HG02852 (cell line): ENCODE measurements at regions not wholly inside any gene's neighbourhood (a gene's known extent, or its start where the extent isn't known, plus 50 kb on each side); places are given as distances from the start of the nearest gene placed in this dataset.
A peak's percentile ranks its signal among the peaks of the same experiment; 100 is the strongest.
"Not testable (repeated sequence)": the region's sequence is repeated elsewhere in the genome, so short reads cannot be mapped to it uniquely, and the experiment has no call there.

Source experiments
- ATAC-seq: cut with Tn5 transposase; IDR thresholded peaks from one replicate; pipeline ENCODE4 v1.9.1; 2021; ENCODE audit warnings: mild to moderate bottlenecking, moderate library complexity; ENCODE audit not compliant: unreplicated experiment

DNA sequence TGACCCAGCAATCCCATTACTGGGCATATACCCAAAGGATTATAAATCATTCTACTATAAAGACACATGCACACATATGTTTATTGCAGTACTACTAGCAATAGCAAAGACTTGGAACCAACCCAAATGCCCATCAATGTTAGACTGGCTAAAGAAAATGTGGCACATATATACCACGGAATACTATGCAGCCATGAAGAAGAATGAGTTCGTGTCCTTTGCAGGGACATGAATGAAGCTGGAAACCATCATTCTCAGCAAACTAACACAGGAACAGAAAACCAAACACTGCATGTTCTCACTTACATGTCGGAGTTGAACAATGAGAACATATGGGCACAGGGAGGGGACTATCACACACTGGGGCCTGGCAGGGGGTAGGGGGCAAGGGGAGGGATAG is 183.0 kb downstream of the HACE1 start:
- ATAC-seq: not testable (repeated sequence)

DNA sequence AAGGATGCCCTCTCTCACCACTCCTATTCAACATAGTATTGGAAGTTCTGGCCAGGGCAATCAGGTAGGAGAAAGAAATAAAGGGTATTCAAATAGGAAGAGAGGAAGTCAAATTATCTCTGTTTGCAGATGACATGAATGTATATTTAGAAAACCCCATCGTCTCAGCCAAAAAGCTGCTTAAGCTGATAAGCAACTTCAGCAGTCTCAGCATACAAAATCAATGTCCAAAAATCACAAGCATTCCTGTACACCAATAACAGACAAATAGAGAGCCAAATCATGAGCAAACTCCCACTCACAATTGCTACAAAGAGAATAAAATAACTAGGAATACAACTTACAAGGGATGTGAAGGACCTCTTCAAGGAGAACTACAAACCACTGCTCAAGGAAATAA is 184.6 kb downstream of the HACE1 start:
- not testable (repeated sequence) for ATAC-seq

DNA sequence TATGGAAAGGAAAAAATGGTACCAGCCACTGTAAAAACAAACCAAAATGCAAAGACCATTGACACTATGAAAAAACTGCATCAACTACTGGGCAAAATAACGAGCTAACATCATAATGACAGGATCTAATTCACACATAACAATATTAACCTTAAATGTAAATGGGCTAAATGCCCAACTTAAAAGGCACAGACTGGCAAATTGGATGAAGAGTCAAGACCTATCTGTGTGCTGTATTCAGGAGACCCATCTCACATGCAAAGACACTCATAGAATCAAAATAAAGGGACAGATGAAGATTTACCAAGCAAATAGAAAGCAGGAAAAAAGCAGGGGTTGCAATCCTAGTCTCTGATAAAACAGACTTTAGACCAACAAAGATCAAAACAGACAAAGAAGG is 186.6 kb downstream of the HACE1 start:
- not testable (repeated sequence) for ATAC-seq

DNA sequence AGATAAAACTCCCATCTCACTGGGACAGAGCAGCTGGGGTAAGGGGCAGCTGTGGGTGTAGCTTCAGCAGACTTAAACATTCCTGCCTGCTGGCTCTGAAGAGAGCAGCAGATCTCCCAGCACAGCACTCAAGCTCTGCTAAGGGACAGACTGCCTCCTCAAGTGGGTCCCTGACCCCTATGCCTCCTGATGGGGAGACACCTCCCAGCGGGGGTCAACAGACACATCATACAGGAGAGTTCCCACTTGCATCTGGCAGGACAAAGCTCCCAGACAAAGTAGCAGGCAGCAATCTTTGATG is 188.2 kb downstream of the HACE1 start:
- not testable (repeated sequence) for ATAC-seq

DNA sequence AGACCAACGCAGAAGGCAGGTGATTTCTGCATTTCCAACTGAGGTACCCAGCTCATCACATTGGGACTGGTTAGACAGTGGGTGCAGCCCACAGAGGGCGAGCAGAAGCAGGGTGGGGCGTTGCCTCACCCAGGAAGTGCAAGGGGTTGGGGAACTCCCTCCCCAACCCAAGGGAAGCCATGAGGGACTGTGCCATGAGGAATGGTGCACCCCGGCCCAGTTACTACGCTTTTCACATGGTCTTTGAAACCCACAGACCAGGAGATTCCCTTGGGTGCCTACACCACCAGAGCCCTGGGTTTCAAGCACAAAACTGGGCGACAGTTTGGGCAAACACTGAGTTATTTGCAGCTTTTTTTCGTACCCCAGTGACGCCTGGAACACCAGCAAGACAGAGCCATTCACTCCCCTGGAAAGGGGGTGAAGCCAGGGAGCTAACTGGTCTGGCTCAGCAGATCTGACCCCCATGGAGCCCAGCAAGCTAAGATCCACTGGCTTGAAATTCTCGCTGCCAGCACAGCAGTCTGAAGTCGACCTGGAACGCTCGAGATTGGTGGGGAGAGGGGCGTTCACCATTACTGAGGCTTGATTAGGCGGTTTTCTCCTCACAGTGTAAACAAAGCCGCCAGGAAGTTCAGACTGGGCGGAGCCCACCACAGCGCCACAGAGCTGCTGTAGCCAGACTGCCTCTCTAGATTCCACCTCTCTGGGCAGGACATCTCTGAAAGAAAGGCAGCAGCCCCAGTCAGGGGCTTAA is 188.7 kb downstream of the HACE1 start:
- ATAC-seq: not testable (repeated sequence)

DNA sequence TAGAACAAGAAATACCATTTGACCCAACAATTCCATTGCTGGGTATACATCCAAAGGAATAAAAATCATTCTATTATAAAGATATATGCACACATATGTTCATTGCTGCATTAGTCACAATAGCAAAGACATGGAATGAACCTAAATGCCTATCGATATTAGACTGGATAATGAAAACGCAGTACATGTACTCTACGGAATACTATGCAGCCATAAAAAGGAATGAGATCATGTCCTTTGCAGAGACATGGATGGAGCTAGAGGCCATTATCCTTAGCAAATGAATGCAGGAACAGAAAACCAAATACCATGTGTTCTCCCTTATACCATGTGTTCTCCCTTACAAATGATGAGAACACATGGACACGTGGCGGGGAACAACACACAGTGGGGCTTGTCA is 190.2 kb downstream of the HACE1 start:
- no peak for ATAC-seq

DNA sequence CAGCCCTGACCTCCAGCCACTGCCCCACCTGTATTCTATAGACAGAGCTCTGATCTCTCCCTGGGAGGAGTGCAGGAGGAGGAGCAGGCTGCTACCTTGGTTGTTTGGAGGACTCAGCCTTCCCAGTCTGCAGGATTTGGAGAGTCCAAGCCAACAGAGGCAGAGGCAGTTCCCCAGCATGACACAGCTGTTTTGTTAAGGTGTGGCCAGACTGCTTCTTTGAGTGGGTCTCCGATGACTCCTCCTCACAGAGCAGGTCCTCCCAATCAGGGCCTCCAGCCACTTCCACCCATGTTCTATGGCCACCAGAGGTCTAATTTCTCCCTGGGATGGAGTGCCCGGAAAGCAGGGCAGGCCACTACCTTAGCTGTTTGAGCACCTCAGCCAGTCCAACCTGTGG is 203.5 kb downstream of the HACE1 start:
- no peak for ATAC-seq

DNA sequence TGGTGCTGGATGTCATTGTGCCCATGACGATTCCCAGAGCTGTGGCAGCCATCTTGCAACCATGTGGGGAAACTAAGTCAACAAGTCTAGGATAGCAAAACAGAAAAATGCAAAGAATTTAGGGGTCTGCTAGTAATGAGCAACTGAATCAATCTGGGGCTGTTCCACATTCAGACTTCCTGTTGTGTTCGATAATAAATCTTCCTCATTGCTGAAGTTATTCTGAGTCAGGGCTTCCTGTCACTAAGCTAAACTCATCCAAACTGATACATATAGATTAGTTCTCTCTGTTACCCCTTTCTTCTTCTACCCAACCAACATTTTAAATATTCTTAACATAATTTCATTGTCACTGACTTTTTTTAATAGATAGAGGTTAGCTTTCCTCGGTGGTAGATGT is 205.9 kb downstream of the HACE1 start:
- ATAC-seq: no peak

DNA sequence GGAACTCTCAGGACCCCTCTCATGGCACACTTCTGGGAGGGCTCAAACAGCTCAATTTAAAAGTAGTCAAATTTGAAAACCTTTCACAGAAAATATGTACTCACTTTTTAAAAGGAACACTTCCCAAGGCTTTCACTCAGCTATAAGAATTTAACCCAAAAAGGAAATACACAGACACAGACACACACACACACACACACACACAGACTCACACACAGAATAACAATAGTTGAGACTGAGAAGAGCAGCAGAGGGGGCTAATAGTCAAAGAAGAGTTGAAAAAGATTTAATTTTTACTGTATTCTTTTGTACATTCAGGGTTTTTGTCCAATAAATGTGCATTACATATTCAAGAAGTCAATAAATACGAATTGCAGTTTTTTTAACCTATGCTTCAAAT is 211.4 kb downstream of the HACE1 start:
- ATAC-seq: no peak

DNA sequence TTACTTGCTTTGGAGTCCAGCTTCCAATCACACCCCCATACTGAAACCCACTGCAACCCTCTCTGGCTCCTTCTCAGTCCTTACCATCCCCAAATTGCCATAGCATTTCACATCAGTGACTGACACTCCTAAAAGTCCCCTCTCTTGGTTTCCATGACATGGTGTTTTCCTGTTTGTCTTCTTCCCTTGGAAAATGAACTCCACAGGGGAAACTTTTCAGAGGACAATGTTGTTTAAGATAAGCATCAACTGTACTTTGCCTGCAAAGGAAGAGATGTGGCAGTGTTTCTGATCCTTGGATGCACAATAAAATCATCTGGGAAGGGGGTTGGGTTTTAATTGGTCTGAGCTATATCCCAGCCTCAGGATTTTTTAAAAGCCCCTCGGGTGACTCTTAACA is 214.9 kb downstream of the HACE1 start:
- ATAC-seq: no peak

DNA sequence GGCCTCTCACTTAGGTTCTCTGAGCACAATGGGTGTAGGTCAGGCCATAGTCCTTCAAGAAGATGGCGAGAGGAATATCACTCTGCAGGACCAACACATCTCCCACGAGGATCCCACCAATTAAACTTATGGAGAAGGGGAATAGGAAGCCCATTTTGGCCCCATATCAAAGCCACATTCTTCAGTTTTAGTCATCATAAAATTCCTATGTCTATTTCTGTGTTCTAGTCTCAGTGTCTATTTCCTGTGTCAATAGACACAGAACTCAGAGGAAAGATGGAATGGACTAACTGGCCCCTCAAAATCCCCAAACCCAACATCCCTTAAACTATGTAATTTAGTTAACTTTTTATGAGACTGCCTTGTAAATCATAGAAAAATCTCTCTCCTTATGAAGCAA is 216.8 kb downstream of the HACE1 start:
- ATAC-seq: no peak

DNA sequence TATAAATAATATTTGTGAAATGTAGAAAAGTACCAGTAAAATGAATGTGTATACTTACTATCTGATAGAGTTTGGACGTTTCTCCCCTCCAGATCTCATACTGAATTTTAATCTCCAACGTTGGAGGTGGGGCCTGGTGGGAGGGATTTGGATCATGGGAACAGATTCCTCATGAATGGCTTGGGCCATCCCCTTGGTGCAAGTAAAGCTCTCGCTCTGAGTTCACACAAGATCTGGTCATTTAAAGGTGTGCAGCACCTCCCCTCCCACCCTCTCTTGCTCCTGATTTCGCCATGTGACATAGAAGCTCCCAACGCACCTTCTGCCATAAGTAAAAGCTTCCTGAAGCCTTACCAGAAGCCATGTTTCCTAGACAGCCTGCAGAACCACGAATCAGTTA is 219.0 kb downstream of the HACE1 start:
- no peak for ATAC-seq

DNA sequence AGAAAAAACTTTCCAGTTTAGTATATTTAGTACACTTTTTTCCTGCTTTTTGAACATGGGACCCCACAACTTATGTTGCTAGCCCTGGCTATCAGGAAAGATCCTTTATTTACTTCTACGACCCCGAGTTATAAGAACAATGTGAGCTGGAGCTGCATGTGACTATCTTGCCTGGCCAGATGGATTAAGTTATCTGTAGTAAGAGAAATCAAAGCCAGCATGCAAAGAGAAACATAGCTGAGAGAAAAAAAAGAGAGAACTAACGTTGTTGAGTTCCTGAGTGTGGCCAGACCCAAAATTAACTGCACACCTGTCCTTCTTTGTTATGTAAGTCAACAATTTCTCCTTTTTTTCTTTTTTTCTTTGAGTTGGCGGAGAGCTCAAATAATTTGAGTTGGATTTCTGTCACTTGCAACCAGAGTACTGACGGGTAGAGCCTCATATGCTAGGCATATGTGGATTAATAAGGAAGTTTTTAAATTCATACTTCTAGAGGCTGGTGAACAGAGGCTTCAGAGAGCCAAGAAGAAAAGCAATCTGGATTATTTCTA is 219.5 kb downstream of the HACE1 start:
- no peak for ATAC-seq

DNA sequence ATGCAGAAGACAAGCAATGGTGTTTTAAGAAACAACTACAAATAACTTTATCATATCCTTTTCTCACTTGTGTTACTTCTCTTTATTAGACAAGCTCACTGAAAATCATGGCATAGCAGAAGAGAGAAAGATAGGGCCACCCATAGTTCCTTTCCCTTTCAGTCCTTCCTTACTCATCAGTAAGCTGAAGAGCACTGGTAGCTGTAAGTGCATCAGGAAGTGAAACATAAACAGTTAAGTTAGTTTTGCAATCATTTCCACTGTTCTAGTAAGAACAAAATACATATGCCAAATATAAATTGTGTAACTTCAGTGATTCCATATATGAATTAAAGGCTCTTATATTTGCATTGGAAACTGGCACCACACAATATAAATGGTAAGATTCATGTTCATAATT is 220.1 kb downstream of the HACE1 start:
- peak; percentile 93 for ATAC-seq

DNA sequence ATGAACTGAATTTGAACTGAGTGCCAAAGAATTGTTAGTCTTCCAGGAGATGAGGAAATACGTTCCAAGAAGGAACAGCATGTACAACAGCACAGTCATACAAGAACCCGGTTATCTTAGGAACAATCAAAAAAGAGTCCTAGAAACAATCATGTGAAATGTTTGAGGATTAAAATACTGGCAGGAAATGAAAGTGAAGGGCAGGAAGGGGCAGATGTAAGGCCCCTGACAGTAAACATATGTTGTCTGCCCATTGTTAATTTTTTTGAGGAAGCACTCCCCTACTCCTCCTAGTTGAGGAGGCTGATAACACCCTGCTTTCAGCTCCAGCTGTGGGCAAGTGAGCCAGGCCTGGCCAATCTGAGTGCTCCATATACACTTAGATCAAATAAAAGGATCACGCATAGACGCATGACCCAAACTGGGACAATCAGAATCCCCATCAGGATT is 220.9 kb downstream of the HACE1 start:
- ATAC-seq: no peak

DNA sequence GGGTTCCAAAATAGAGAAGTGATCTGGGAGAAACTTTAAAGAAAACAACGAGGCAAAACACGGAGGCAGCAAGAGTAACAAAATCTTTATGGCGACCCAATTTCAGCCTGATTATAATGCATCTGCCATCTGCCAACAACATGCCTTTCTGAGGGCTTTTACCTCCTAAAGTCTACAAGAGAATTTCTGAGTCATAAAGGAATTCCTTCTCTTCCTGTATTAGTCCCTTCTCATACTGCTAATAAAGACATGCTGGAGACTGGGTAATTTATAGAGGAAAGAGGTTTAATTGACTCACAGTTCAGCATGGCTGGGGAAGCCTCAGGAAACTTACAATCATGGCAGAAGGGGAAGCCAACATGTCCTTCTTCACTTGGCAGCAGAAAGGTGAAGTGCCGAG is 226.6 kb downstream of the HACE1 start:
- ATAC-seq: no peak

DNA sequence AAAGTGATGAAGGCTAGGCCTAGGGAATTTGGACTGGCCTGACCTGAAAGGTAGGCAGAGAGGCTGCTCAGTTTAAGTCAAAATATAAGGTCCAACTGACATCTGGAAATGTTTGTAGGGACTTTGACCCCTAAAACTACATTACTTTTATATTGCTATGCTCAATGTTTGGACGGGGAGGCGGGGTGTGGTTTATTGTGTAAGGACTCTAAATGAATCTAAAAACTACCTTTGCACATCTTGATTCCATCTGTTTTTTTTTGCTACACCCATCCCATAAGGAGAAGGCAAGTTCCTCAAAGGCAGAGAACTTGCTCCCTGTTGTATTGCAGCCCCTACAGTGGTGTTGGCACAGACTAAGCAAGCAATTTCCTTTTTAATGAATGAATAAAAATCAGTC is 227.1 kb downstream of the HACE1 start:
- no peak for ATAC-seq

DNA sequence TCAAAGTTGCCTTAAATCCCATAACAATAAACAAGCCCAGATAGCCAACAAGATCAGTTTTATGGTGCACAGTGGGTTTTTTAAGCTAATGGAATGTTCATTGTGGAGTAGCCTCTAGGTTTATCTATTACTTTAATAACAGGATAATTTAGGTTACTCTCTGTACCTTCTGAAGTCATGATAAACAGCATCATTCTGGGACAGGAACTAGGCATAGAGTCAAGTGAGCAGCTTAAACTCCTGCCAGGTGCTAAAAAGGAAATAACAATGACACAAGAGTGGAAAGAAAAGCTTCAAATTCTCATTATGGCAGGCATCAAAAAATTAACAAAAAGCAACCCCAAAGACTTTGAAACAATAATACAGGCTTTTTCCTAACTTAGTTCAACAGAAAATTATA is 228.8 kb downstream of the HACE1 start:
- no peak for ATAC-seq

DNA sequence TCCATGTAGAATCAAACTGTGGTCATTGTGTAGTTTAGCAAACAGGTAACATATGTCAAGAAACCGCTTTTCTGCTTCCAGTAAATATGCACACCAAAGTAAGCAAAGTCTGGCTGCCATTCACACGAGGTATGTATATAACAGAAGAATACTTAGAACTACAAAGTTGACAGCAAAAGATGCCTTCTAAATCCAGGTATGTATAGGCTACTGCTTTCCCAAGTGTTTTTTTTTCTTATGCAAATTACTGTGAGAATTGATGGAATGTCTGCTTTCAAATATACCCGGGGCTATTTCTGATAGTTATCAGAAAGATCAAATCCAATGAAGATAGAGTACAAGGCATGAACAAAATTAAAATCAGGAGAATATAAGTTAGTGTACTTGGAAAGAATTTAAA is 229.2 kb downstream of the HACE1 start:
- no peak for ATAC-seq

DNA sequence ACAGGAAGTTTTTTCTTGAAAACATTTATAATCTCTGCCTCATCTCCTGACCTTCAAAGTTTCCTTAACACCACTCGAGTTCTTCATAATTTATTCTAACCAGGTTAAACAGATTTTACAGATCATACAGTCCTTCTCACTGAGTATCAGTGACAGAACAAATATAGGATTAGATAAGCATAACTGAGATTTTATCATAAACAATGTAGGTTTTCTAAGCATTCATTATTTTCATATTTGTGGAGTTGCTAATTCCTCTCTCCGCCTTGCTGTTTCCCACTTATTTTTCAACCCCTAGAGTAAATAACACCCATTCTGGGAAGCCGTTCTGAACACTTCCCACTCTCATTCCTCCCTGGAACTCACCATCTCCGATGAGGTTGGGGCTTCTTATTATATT is 229.9 kb downstream of the HACE1 start:
- ATAC-seq: no peak

DNA sequence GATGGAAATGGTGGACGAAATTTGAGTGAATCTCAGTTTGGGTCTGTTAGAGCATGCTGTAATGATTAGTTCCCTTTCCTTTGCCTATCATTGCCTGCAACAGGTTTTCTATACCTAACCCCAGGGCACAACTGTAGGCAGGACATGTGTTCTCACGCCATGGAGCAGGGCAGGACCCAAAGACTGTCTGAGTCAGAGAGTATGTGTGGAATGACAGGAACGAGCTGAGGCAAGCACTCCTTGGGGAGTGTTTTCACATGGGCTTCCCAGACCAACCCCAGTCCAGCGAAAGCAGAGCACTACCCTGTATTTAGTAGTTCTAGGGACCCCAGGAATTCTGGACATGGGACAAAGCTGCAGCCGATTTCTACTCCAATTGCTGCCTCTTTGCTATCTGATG is 234.2 kb downstream of the HACE1 start:
- ATAC-seq: no peak

DNA sequence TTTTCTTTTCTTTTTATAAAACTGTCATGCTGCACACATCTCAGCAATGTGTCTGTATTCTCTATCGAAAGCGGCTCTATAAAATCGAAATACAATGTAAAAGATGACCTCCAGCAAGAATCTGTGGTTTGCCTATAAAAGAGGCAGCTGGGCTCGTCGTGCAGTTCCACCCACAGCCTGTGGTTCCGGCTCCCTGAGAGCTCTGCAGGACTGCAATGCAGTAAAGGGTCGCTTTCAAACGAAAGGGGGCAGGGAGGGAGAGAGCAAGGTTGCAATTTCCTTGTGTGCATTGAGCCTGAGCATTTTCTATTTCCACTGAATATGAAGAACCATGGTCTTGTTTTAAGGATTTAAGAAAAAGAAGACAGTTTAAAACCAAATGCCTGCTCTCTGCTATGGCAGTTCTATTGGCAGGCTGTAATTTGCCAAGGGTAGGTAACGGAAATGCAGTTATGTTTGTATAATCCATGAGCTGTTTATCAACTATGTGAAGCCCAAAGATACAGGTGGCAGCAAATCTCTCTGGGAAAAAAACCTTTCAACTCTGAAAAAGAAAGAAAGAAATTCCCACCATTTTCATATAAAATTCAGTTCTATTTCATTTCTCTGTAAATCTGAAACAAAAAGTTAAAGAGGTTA is 236.5 kb downstream of the HACE1 start:
- ATAC-seq: no peak

DNA sequence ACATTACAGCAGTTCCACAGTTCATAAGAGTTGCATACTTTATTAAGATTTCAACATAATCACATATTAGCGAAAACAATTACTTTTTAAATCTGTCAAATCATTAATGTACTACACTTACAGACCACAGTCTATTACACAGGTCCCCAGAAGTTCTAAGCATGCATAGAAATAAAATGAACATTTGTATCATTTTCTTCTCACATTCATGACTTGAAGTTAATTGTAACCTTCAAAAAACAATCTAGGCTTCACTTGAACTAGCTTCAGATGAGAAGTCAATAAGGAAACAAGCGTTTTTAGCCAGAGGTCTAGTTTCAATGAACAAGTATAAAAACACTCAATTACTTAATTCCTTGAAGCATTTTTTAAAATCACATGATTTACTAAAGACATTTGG is 238.3 kb downstream of the HACE1 start:
- ATAC-seq: no peak
